ENCODE measurements at regions not wholly inside any gene's neighbourhood (a gene's known extent, or its start where the extent isn't known, plus 50 kb on each side); places are given as distances from the start of the nearest gene placed in this dataset.

GRCh38 chr3:59143447-59143846, 93.6 kb upstream of the CFAP20DC start:
- no peaks in the 10 kb centered on the region for H3K4me1 ChIP-seq (ENCODE audit: insufficient read depth, low read length, poor library complexity, severe bottlenecking)
- H3K27ac ChIP-seq (ENCODE audit: low read depth, low read length, poor library complexity, severe bottlenecking), result no peak overlapping the region
- H3K36me3 ChIP-seq (ENCODE audit: insufficient read depth, low read length, poor library complexity, severe bottlenecking), result no peaks in the 10 kb centered on the region
- no peak overlapping the region for H3K4me3 ChIP-seq (ENCODE audit: low read depth, low read length, poor library complexity, severe bottlenecking)
- CTCF ChIA-PET, result no interaction called here
- H3K27me3 ChIP-seq (replicated peaks; ENCODE audit: insufficient read depth, low read depth, low read length, poor library complexity), result no peaks in the 10 kb centered on the region
- POLR2A ChIA-PET (ENCODE audit: low non-redundant PET), result no interaction called here
- BruUV-seq (replicated peaks), result no TSS peak
- intact Hi-C loops (cut with micrococcal nuclease; ENCODE audit: unreplicated experiment), result no loop called here
- DNase-seq (ENCODE audit: low spot score), result no peak
- TF ChIP-seq EZH2 (IDR thresholded peaks at IDR 0.05; ENCODE audit: borderline replicate concordance, low read depth, low read length, poor library complexity, severe bottlenecking) (no peak), CTCF (conservative IDR thresholded peaks at IDR 0.05; ENCODE audit: low read depth, low read length) (no peak)
- no peaks in the 10 kb centered on the region for H3K9me3 ChIP-seq (ENCODE audit: low read depth, low read length, poor library complexity, severe bottlenecking)

- TF ChIP-seq EZH2 (IDR thresholded peaks at IDR 0.05; ENCODE audit: borderline replicate concordance, low read depth, low read length, poor library complexity, severe bottlenecking) (no peak), CTCF (conservative IDR thresholded peaks at IDR 0.05; ENCODE audit: low read depth, low read length) (no peak)
- CTCF ChIA-PET, result no interaction called here
- Histone ChIP-seq H3K27me3 (replicated peaks; ENCODE audit: insufficient read depth, low read depth, low read length, poor library complexity) (no peaks in the 10 kb centered on the region), H3K4me1 (ENCODE audit: insufficient read depth, low read length, poor library complexity, severe bottlenecking) (no peaks in the 10 kb centered on the region), H3K27ac (ENCODE audit: low read depth, low read length, poor library complexity, severe bottlenecking) (no peak overlapping the region), H3K9me3 (ENCODE audit: low read depth, low read length, poor library complexity, severe bottlenecking) (no peaks in the 10 kb centered on the region), H3K36me3 (ENCODE audit: insufficient read depth, low read length, poor library complexity, severe bottlenecking) (no peaks in the 10 kb centered on the region), H3K4me3 (ENCODE audit: low read depth, low read length, poor library complexity, severe bottlenecking) (no peak overlapping the region)
- POLR2A ChIA-PET (ENCODE audit: low non-redundant PET), result no interaction called here
- DNase-seq (ENCODE audit: low spot score), result no peak
- BruUV-seq (replicated peaks), result no TSS peak
- intact Hi-C loops (cut with micrococcal nuclease; ENCODE audit: unreplicated experiment), result no loop called here
These were observed 92.7 kb upstream of the CFAP20DC start for GRCh38 chr3:59142556-59142955.

- Histone ChIP-seq H3K4me3 (ENCODE audit: low read depth, low read length, poor library complexity, severe bottlenecking) (no peak overlapping the region), H3K27ac (ENCODE audit: low read depth, low read length, poor library complexity, severe bottlenecking) (no peak overlapping the region), H3K9me3 (ENCODE audit: low read depth, low read length, poor library complexity, severe bottlenecking) (no peaks in the 10 kb centered on the region), H3K4me1 (ENCODE audit: insufficient read depth, low read length, poor library complexity, severe bottlenecking) (no peaks in the 10 kb centered on the region), H3K27me3 (replicated peaks; ENCODE audit: insufficient read depth, low read depth, low read length, poor library complexity) (no peaks in the 10 kb centered on the region), H3K36me3 (ENCODE audit: insufficient read depth, low read length, poor library complexity, severe bottlenecking) (no peaks in the 10 kb centered on the region)
- ChIA-PET CTCF (no interaction called here), POLR2A (ENCODE audit: low non-redundant PET) (no interaction called here)
- intact Hi-C loops (cut with micrococcal nuclease; ENCODE audit: unreplicated experiment), result no loop called here
- BruUV-seq (replicated peaks), result no TSS peak
- TF ChIP-seq EZH2 (IDR thresholded peaks at IDR 0.05; ENCODE audit: borderline replicate concordance, low read depth, low read length, poor library complexity, severe bottlenecking), result no peak
- no peak for TF ChIP-seq CTCF (conservative IDR thresholded peaks at IDR 0.05; ENCODE audit: low read depth, low read length)
- no peak for DNase-seq (ENCODE audit: low spot score)
These were observed 89.1 kb upstream of the CFAP20DC start for GRCh38 chr3:59138966-59139365.
